SH-SY5Y (cell line): ENCODE measurements at regions not wholly inside any gene's neighbourhood (a gene's known extent, or its start where the extent isn't known, plus 50 kb on each side); places are given as distances from the start of the nearest gene placed in this dataset.

Experiments
- GATA2 ChIP-seq: IDR thresholded peaks from 2 replicates; pipeline ENCODE4 v1.6.1; 2011; ENCODE audit warnings: mild to moderate bottlenecking, low read depth, low read length
- GATA3 ChIP-seq: IDR thresholded peaks from 2 replicates; pipeline ENCODE4 v1.6.1; 2011; ENCODE audit warnings: low read depth, mild to moderate bottlenecking, low read length, moderate library complexity

GRCh38 chr16:85279825-85280545, 167.7 kb upstream of the CIBAR2 start:
- TF ChIP-seq GATA3 (no peak), GATA2 (no peak)

- TF ChIP-seq GATA2 (no peak), GATA3 (no peak)
These were observed 168.9 kb upstream of the CIBAR2 start for GRCh38 chr16:85281181-85281580.

GRCh38 chr16:85282842-85283241, 170.6 kb upstream of the CIBAR2 start:
- TF ChIP-seq GATA2 (no peak), GATA3 (no peak)

GRCh38 chr16:85283305-85284050, 171.2 kb upstream of the CIBAR2 start:
- TF ChIP-seq GATA3 (no peak), GATA2 (no peak)

GRCh38 chr16:85284141-85284817, 172.0 kb upstream of the CIBAR2 start:
- TF ChIP-seq GATA3 = no peak
- no peak for TF ChIP-seq GATA2

GRCh38 chr16:85285681-85286065, 173.4 kb upstream of the CIBAR2 start:
- no peak for TF ChIP-seq GATA2
- TF ChIP-seq GATA3 = no peak

GRCh38 chr16:85286066-85286831, 174.0 kb upstream of the CIBAR2 start:
- no peak for TF ChIP-seq GATA2
- TF ChIP-seq GATA3 = no peak

GRCh38 chr16:85286951-85287814, 174.9 kb upstream of the CIBAR2 start:
- TF ChIP-seq GATA3 = no peak
- TF ChIP-seq GATA2 = peak; percentile 71

GRCh38 chr16:85288341-85288868, 176.1 kb upstream of the CIBAR2 start:
- TF ChIP-seq GATA3 (no peak), GATA2 (no peak)

GRCh38 chr16:85288869-85289660, 176.8 kb upstream of the CIBAR2 start:
- no peak for TF ChIP-seq GATA3
- TF ChIP-seq GATA2 = no peak

- no peak for TF ChIP-seq GATA2
- TF ChIP-seq GATA3 = no peak
These were observed 177.7 kb upstream of the CIBAR2 start for GRCh38 chr16:85289760-85290625.
